ENCODE measurements at regions not wholly inside any gene's neighbourhood (a gene's known extent, or its start where the extent isn't known, plus 50 kb on each side); places are given as distances from the start of the nearest gene placed in this dataset.
"Not testable (repeated sequence)": the region's sequence is repeated elsewhere in the genome, so short reads cannot be mapped to it uniquely, and the experiment has no call there.

- TF ChIP-seq CTCF (IDR thresholded peaks at IDR 0.05; ENCODE audit: low read depth, low read length) (no peak), EZH2phosphoT487 (IDR thresholded peaks at IDR 0.05; ENCODE audit: low read depth) (no peak)
- no peaks in the 10 kb centered on the region for H4K20me1 ChIP-seq (ENCODE audit: insufficient read depth, low read length)
- no peaks in the 10 kb centered on the region for H3K9me3 ChIP-seq (ENCODE audit: insufficient read depth, low read length)
- no peak overlapping the region for H3K9ac ChIP-seq (ENCODE audit: low read length)
- H3K4me3 ChIP-seq (ENCODE audit: low read length): no peak overlapping the region
- peaks cover 11% of the 10 kb centered on the region; the same call in 1 of the 2 replicates for H3K27me3 ChIP-seq (ENCODE audit: low read depth, low read length)
- no peaks in the 10 kb centered on the region for H3K79me2 ChIP-seq (ENCODE audit: low read length)
- no peaks in the 10 kb centered on the region for H3K4me1 ChIP-seq (ENCODE audit: low read length)
- no peaks in the 10 kb centered on the region for H3K36me3 ChIP-seq (replicated peaks; ENCODE audit: low read depth, low read length)
- H3K27ac ChIP-seq (ENCODE audit: low read length): no peak overlapping the region
- no peak overlapping the region for H2AFZ ChIP-seq (ENCODE audit: low read depth, low read length)
- H3K4me2 ChIP-seq (ENCODE audit: low read length): no peak overlapping the region
Measured at GRCh38 chr7:153066711-153067110, 307.2 kb downstream of the ACTR3B start.

- H3K4me3 ChIP-seq (ENCODE audit: low read length): no peak overlapping the region
- TF ChIP-seq CTCF (IDR thresholded peaks at IDR 0.05; ENCODE audit: low read depth, low read length): no peak
- no peak for TF ChIP-seq EZH2phosphoT487 (IDR thresholded peaks at IDR 0.05; ENCODE audit: low read depth)
- H2AFZ ChIP-seq (ENCODE audit: low read depth, low read length): no peak overlapping the region
- no peak overlapping the region for H3K4me2 ChIP-seq (ENCODE audit: low read length)
- no peaks in the 10 kb centered on the region for H4K20me1 ChIP-seq (ENCODE audit: insufficient read depth, low read length)
- H3K27me3 ChIP-seq (ENCODE audit: low read depth, low read length): peaks cover 11% of the 10 kb centered on the region; the same call in 1 of the 2 replicates
- no peak overlapping the region for H3K9ac ChIP-seq (ENCODE audit: low read length)
- H3K79me2 ChIP-seq (ENCODE audit: low read length): no peaks in the 10 kb centered on the region
- no peaks in the 10 kb centered on the region for H3K36me3 ChIP-seq (replicated peaks; ENCODE audit: low read depth, low read length)
- H3K4me1 ChIP-seq (ENCODE audit: low read length): no peaks in the 10 kb centered on the region
- H3K9me3 ChIP-seq (ENCODE audit: insufficient read depth, low read length): no peaks in the 10 kb centered on the region
- no peak overlapping the region for H3K27ac ChIP-seq (ENCODE audit: low read length)
Measured at GRCh38 chr7:153070141-153070540, 310.6 kb downstream of the ACTR3B start.

GRCh38 chr7:153072806-153073205, 313.3 kb downstream of the ACTR3B start:
- no peak overlapping the region for H2AFZ ChIP-seq (ENCODE audit: low read depth, low read length)
- no peaks in the 10 kb centered on the region for H3K9me3 ChIP-seq (ENCODE audit: insufficient read depth, low read length)
- no peak for TF ChIP-seq EZH2phosphoT487 (IDR thresholded peaks at IDR 0.05; ENCODE audit: low read depth)
- no peak for TF ChIP-seq CTCF (IDR thresholded peaks at IDR 0.05; ENCODE audit: low read depth, low read length)
- H3K4me1 ChIP-seq (ENCODE audit: low read length): no peaks in the 10 kb centered on the region
- H3K27me3 ChIP-seq (ENCODE audit: low read depth, low read length): peaks cover 3% of the 10 kb centered on the region; the same call in 1 of the 2 replicates
- no peak overlapping the region for H3K4me2 ChIP-seq (ENCODE audit: low read length)
- H3K9ac ChIP-seq (ENCODE audit: low read length): no peak overlapping the region
- no peaks in the 10 kb centered on the region for H4K20me1 ChIP-seq (ENCODE audit: insufficient read depth, low read length)
- no peak overlapping the region for H3K4me3 ChIP-seq (ENCODE audit: low read length)
- no peaks in the 10 kb centered on the region for H3K79me2 ChIP-seq (ENCODE audit: low read length)
- no peak overlapping the region for H3K27ac ChIP-seq (ENCODE audit: low read length)
- H3K36me3 ChIP-seq (replicated peaks; ENCODE audit: low read depth, low read length): no peaks in the 10 kb centered on the region

GRCh38 chr7:153076289-153076688, 316.7 kb downstream of the ACTR3B start:
- not testable (repeated sequence) for H3K36me3 ChIP-seq (replicated peaks; ENCODE audit: low read depth, low read length); H3K79me2 ChIP-seq (ENCODE audit: low read length); H4K20me1 ChIP-seq (ENCODE audit: insufficient read depth, low read length); H3K9ac ChIP-seq (ENCODE audit: low read length); H2AFZ ChIP-seq (ENCODE audit: low read depth, low read length); H3K27me3 ChIP-seq (ENCODE audit: low read depth, low read length); H3K9me3 ChIP-seq (ENCODE audit: insufficient read depth, low read length); H3K27ac ChIP-seq (ENCODE audit: low read length); H3K4me3 ChIP-seq (ENCODE audit: low read length); H3K4me1 ChIP-seq (ENCODE audit: low read length); H3K4me2 ChIP-seq (ENCODE audit: low read length)

GRCh38 chr7:153081496-153081895, 321.9 kb downstream of the ACTR3B start:
- no peaks in the 10 kb centered on the region for H3K9me3 ChIP-seq (ENCODE audit: insufficient read depth, low read length)
- no peak overlapping the region for H3K27ac ChIP-seq (ENCODE audit: low read length)
- no peaks in the 10 kb centered on the region for H3K79me2 ChIP-seq (ENCODE audit: low read length)
- H3K9ac ChIP-seq (ENCODE audit: low read length): no peak overlapping the region
- H3K4me1 ChIP-seq (ENCODE audit: low read length): no peaks in the 10 kb centered on the region
- H2AFZ ChIP-seq (ENCODE audit: low read depth, low read length): no peak overlapping the region
- H3K36me3 ChIP-seq (replicated peaks; ENCODE audit: low read depth, low read length): no peaks in the 10 kb centered on the region
- no peaks in the 10 kb centered on the region for H3K27me3 ChIP-seq (ENCODE audit: low read depth, low read length)
- TF ChIP-seq EZH2phosphoT487 (IDR thresholded peaks at IDR 0.05; ENCODE audit: low read depth): no peak
- no peak for TF ChIP-seq CTCF (IDR thresholded peaks at IDR 0.05; ENCODE audit: low read depth, low read length)
- H3K4me3 ChIP-seq (ENCODE audit: low read length): no peak overlapping the region
- H3K4me2 ChIP-seq (ENCODE audit: low read length): no peak overlapping the region
- H4K20me1 ChIP-seq (ENCODE audit: insufficient read depth, low read length): no peaks in the 10 kb centered on the region
